ENCODE measurements at regions not wholly inside any gene's neighbourhood (a gene's known extent, or its start where the extent isn't known, plus 50 kb on each side); places are given as distances from the start of the nearest gene placed in this dataset.

DNA sequence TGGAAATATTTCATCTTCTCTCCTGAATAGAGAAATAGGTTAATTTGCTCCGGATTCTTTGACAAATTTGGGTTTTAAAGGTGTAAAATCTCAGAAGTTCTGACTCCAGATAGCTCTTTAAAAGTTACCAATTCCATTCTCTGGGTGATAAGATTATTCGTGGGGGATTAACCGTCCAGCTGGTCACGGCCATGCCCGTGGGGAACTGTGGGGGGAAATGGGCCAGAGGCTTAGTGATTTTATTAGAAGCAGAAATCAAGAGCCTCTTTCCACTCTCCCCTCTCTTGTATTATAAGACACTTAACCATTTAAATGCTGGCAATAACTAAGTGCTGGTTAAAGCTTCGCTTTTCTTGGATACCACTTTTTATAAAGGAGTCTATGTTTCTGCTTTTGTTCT, 376.4 kb upstream of the KAZN start:
- TF ChIP-seq, protein P1, sequence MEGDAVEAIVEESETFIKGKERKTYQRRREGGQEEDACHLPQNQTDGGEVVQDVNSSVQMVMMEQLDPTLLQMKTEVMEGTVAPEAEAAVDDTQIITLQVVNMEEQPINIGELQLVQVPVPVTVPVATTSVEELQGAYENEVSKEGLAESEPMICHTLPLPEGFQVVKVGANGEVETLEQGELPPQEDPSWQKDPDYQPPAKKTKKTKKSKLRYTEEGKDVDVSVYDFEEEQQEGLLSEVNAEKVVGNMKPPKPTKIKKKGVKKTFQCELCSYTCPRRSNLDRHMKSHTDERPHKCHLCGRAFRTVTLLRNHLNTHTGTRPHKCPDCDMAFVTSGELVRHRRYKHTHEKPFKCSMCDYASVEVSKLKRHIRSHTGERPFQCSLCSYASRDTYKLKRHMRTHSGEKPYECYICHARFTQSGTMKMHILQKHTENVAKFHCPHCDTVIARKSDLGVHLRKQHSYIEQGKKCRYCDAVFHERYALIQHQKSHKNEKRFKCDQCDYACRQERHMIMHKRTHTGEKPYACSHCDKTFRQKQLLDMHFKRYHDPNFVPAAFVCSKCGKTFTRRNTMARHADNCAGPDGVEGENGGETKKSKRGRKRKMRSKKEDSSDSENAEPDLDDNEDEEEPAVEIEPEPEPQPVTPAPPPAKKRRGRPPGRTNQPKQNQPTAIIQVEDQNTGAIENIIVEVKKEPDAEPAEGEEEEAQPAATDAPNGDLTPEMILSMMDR (conservative IDR thresholded peaks at IDR 0.05; ENCODE audit: low read depth, low read length) = no peak
- no peak for TF ChIP-seq EZH2 (IDR thresholded peaks at IDR 0.05; ENCODE audit: borderline replicate concordance, low read depth, low read length, poor library complexity, severe bottlenecking)

Data from A673 (cell line).